PC-3 (cell line): ENCODE measurements at regions not wholly inside any gene's neighbourhood (a gene's known extent, or its start where the extent isn't known, plus 50 kb on each side); places are given as distances from the start of the nearest gene placed in this dataset.

Experiments used
- ATAC-seq: fragments of 200-7000 bp; cut with Tn5 transposase; 2 replicates; pipeline ENCODE4 v1.9.1; 2020; ENCODE audit warnings: mild to moderate bottlenecking, moderate library complexity
- BruUV-seq: library from RNA; stranded (reverse); fragments of 400-500 nt; replicated peaks from 2 replicates; lab custom pipeline; 2021; lab: Mats Ljungman, UMichigan
- CTCF ChIA-PET: fragments of 300-600 bp; sonication (Branson Sonifier 250); formaldehyde crosslinking; loops from one replicate; lab custom pipeline; 2022; ENCODE audit warnings: antibody characterized with exemption; lab: Charles Lee
- POLR2A ChIA-PET: fragments of 300-600 bp; sonication (Branson Sonifier 250); formaldehyde crosslinking; loops from one replicate; lab custom pipeline; 2022; ENCODE audit warnings: antibody characterized with exemption; ENCODE audit not compliant: unreplicated experiment; lab: Charles Lee
- DNase-seq: peaks from one replicate; pipeline ENCODE4 v3.0.0-alpha.2; 2015
- H2AFZ ChIP-seq: fragments of 300-600 bp; sonication (generic); 2 replicates; pipeline ENCODE4 v1.6.0; 2016; ENCODE audit warnings: antibody characterized with exemption, low read length
- H3F3A ChIP-seq: fragments of 300-600 bp; sonication (generic); one replicate; pipeline ENCODE4 v1.6.0; 2017; ENCODE audit warnings: antibody characterized with exemption, low read length, control low read depth, mild to moderate bottlenecking; ENCODE audit not compliant: unreplicated experiment
- H3K27ac ChIP-seq: fragments of 300-600 bp; sonication (generic); 2 replicates; pipeline ENCODE4 v1.5.1; 2016; ENCODE audit warnings: mild to moderate bottlenecking, low read length
- H3K27me3 ChIP-seq: fragments of 300-600 bp; sonication (generic); 2 replicates; pipeline ENCODE4 v1.6.1; 2016; ENCODE audit warnings: low read length, mixed read lengths
- H3K36me3 ChIP-seq: fragments of 300-600 bp; sonication (generic); 2 replicates; pipeline ENCODE4 v1.6.1; 2016; ENCODE audit warnings: low read depth, mixed run types, low read length, mixed read lengths
- H3K4me1 ChIP-seq: fragments of 300-600 bp; sonication (generic); 2 replicates; pipeline ENCODE4 v1.5.1; 2016; ENCODE audit warnings: low read length; ENCODE audit not compliant: insufficient read depth
- H3K4me2 ChIP-seq: fragments of 300-600 bp; sonication (generic); 2 replicates; pipeline ENCODE4 v1.6.0; 2016; ENCODE audit warnings: low read length
- H3K4me3 ChIP-seq: fragments of 300-600 bp; sonication (generic); 2 replicates; pipeline ENCODE4 v1.5.1; 2016; ENCODE audit warnings: mild to moderate bottlenecking, low read length, mixed read lengths
- H3K79me2 ChIP-seq: fragments of 300-600 bp; sonication (generic); 2 replicates; pipeline ENCODE4 v1.6.1; 2017; ENCODE audit warnings: low read length, mixed read lengths
- H3K9ac ChIP-seq: fragments of 300-600 bp; sonication (generic); 2 replicates; pipeline ENCODE4 v1.6.0; 2016; ENCODE audit warnings: mild to moderate bottlenecking, low read length
- H3K9me2 ChIP-seq: fragments of 300-600 bp; sonication (generic); replicated peaks from 2 replicates; pipeline ENCODE4 v1.6.1; 2016; ENCODE audit warnings: mixed run types, low read length, mixed read lengths
- H3K9me3 ChIP-seq: fragments of 300-600 bp; sonication (generic); 2 replicates; pipeline ENCODE4 v1.6.1; 2016; ENCODE audit warnings: low read length, mixed read lengths
- H4K20me1 ChIP-seq: fragments of 300-600 bp; sonication (generic); 2 replicates; pipeline ENCODE4 v1.6.1; 2016; ENCODE audit warnings: low read length, mixed read lengths
- CTCF ChIP-seq: fragments of 300-600 bp; sonication (generic); conservative IDR thresholded peaks from 2 replicates; pipeline ENCODE4 v1.5.1; 2017; ENCODE audit warnings: antibody characterized with exemption, low read depth, mild to moderate bottlenecking, low read length
- EZH2 ChIP-seq: fragments of 300-600 bp; sonication (generic); IDR thresholded peaks from one replicate; pipeline ENCODE4 v1.6.1; 2017; ENCODE audit warnings: antibody characterized with exemption, mild to moderate bottlenecking, low read length; ENCODE audit not compliant: unreplicated experiment
- EZH2phosphoT487 ChIP-seq: fragments of 300-600 bp; sonication (generic); IDR thresholded peaks from 2 replicates; pipeline ENCODE4 v1.6.1; 2018; ENCODE audit warnings: mild to moderate bottlenecking, antibody characterized with exemption, low read length, borderline replicate concordance
- intact Hi-C: fragments of 100-400 bp; cut with micrococcal nuclease; formaldehyde crosslinking; loops from 2 replicates; pipeline ENCODE4 v1.9.0; 2023

GRCh38 chr1:238675221-238675620 lies 711.1 kb upstream of the CHRM3 start:
- no TSS peak for BruUV-seq
- Histone ChIP-seq H3K27me3 (no peaks in the 10 kb centered on the region), H3K36me3 (no peaks in the 10 kb centered on the region), H3K4me1 (peaks cover 10% of the 10 kb centered on the region; the same call in 1 of the 2 replicates), H3K27ac (no peak overlapping the region), H3K4me3 (no peak overlapping the region), H3K4me2 (no peak overlapping the region), H4K20me1 (no peaks in the 10 kb centered on the region), H2AFZ (no peak overlapping the region), H3F3A (no peaks in the 10 kb centered on the region), H3K9ac (no peak overlapping the region), H3K9me2 (no peaks in the 10 kb centered on the region), H3K9me3 (no peaks in the 10 kb centered on the region), H3K79me2 (no peaks in the 10 kb centered on the region)
- ATAC-seq (no peak), DNase-seq (no peak)
- TF ChIP-seq CTCF (no peak), EZH2phosphoT487 (no peak), EZH2 (no peak)
- CTCF ChIA-PET: no interaction called here
- intact Hi-C loops: no loop called here
- POLR2A ChIA-PET: no interaction called here

GRCh38 chr1:238674316-238674715 lies 712.1 kb upstream of the CHRM3 start:
- CTCF ChIA-PET: no interaction called here
- Histone ChIP-seq H2AFZ (no peak overlapping the region), H3K36me3 (no peaks in the 10 kb centered on the region), H3K9me2 (no peaks in the 10 kb centered on the region), H4K20me1 (no peaks in the 10 kb centered on the region), H3K27me3 (no peaks in the 10 kb centered on the region), H3K27ac (no peak overlapping the region), H3K9ac (no peak overlapping the region), H3K79me2 (no peaks in the 10 kb centered on the region), H3F3A (no peaks in the 10 kb centered on the region), H3K4me3 (no peak overlapping the region), H3K4me1 (peaks cover 10% of the 10 kb centered on the region; the same call in 1 of the 2 replicates), H3K4me2 (no peak overlapping the region), H3K9me3 (no peaks in the 10 kb centered on the region)
- intact Hi-C loops: no loop called here
- ATAC-seq (no peak), DNase-seq (no peak)
- no TSS peak for BruUV-seq
- POLR2A ChIA-PET: no interaction called here
- no peak for TF ChIP-seq EZH2phosphoT487
- TF ChIP-seq EZH2: no peak
- TF ChIP-seq CTCF: no peak

GRCh38 chr1:238673561-238673960 lies 712.8 kb upstream of the CHRM3 start:
- Histone ChIP-seq H3K4me1 (peaks cover 10% of the 10 kb centered on the region; the same call in 1 of the 2 replicates), H3K9me2 (no peaks in the 10 kb centered on the region), H3K4me3 (no peak overlapping the region), H4K20me1 (no peaks in the 10 kb centered on the region), H3K27me3 (no peaks in the 10 kb centered on the region), H3K9ac (no peak overlapping the region), H3K36me3 (no peaks in the 10 kb centered on the region), H2AFZ (no peak overlapping the region), H3K9me3 (no peaks in the 10 kb centered on the region), H3F3A (no peaks in the 10 kb centered on the region), H3K4me2 (no peak overlapping the region), H3K79me2 (no peaks in the 10 kb centered on the region), H3K27ac (no peak overlapping the region)
- ATAC-seq (no peak), DNase-seq (no peak)
- ChIA-PET CTCF (no interaction called here), POLR2A (no interaction called here)
- TF ChIP-seq EZH2phosphoT487: no peak
- no peak for TF ChIP-seq CTCF
- TF ChIP-seq EZH2: no peak
- no TSS peak for BruUV-seq
- intact Hi-C loops: no loop called here
